NB4 (cell line): ENCODE measurements at regions not wholly inside any gene's neighbourhood (a gene's known extent, or its start where the extent isn't known, plus 50 kb on each side); places are given as distances from the start of the nearest gene placed in this dataset.
"Not testable (repeated sequence)": the region's sequence is repeated elsewhere in the genome, so short reads cannot be mapped to it uniquely, and the experiment has no call there.

Experiments used
- CTCF ChIP-seq: IDR thresholded peaks from one replicate; pipeline ENCODE4 v1.5.1; 2012; ENCODE audit warnings: low read depth, low read length
- POLR2A ChIP-seq: IDR thresholded peaks from 2 replicates; pipeline ENCODE4 v1.6.1; 2011; ENCODE audit warnings: mild to moderate bottlenecking; ENCODE audit not compliant: insufficient read length; ENCODE audit errors: extremely low read depth

GRCh38 chr1:242924717-242925116 lies 330.4 kb downstream of the CEP170 start:
- TF ChIP-seq CTCF, POLR2A: not testable (repeated sequence)
